HG02870 (cell line): ENCODE measurements at regions not wholly inside any gene's neighbourhood (a gene's known extent, or its start where the extent isn't known, plus 50 kb on each side); places are given as distances from the start of the nearest gene placed in this dataset.

Source experiments
- ATAC-seq: cut with Tn5 transposase; IDR thresholded peaks from one replicate; pipeline ENCODE4 v1.9.1; 2021; ENCODE audit warnings: mild to moderate bottlenecking, moderate library complexity; ENCODE audit not compliant: unreplicated experiment

DNA sequence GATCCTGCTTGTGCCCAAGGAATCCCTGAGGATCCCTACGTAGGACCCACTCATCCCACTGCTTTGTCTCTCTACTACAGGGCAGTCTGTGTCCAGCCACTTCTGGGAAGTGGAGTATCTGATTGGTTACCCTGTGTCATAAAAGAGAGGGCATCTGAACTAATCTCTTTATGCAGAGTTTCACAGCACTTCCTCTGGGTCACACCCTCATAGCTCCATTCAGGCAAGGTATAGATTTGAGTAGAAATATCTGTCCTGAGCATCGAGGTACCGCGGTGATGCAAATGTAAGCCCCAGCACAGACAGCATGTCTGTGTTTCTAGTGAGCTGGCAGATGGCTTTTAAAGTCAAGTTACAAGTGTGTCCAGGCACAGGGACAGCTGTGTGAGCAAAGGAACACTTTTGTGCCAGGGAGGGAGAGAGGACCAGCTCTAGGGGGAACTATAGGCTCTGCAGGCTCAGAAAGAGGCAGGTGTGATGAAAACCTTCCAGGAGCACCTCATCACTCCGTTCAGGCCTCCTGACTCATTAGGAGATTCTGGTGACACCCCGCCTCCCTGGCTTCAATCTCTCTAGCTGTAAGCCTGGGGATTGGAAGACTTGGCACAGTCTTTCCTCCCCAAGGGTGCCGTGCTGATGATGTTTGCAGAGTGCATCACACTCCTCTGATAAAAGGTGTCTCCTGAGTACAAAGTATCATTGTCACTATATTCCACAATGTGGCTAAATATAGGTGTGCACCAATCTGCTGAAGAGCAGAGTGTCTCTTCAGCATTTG lies 84.3 kb upstream of the UBL3 start:
- ATAC-seq: no peak

GRCh38 chr13:29933401-29933800 lies 83.0 kb upstream of the UBL3 start:
- ATAC-seq: no peak

DNA sequence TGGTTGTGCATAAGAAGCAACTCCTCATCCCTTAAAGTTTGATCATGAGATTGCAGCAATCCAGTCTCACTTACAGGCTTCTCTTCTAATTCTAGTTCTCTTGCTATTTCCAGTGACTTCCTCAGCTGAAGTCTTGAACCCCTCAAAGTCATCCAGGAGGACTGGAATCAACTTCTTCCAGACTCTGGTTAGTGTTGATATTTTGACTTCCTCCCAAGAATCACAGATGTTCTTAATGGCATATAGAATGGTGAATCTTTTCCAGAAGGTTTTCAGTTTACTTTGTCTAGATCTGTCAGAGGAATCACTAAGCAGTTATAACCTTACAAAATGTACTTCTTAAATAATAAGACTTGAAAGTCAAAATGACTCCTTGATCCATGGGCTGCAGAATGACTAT lies 81.3 kb upstream of the UBL3 start:
- no peak for ATAC-seq

GRCh38 chr13:29929062-29929847 lies 78.8 kb upstream of the UBL3 start:
- ATAC-seq: no peak

DNA sequence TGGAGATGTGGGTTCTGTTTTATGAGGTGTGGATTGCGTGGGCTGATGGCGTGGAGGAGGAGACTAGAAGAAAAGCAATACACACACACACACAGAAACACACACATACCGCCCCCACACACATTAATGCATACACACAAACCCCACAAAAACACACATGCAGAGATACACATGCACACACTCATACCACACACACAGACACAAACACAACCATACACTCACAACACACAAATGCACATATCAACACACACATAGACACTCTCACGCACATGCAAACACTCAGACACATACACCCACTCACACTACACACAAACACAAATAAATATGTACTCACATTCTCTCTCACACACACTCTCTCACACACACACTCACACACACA lies 75.7 kb upstream of the UBL3 start:
- no peak for ATAC-seq

DNA sequence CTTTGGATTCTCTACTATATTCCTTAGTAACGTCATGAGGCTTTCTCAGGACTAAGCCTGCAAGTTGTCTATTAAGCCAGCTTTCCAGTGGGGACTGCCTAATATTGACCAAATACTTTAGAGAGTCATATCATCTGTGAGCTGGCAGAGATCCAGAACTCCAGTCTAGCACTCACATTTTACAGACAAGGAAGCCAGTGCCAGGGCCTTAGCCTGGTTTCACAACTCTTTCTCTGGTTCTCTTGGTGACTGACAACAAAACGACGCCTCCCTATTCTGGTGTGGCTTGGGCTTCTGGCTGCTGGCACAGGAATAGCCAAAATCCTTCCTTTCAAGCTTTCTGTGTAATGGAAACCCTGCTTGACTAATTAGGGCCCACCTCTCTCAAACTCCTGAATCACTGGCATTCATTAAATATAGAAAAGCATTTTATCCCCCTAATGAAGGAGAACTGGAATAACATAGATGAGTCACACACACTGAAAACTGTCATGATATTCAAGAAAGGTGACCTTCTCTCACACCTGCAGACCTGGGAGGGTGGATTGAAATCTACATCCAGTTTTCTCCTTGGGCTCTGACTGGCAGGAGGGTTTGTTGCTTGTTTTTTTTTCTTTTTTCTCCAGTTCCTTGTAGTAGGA lies 75.2 kb upstream of the UBL3 start:
- ATAC-seq: no peak

DNA sequence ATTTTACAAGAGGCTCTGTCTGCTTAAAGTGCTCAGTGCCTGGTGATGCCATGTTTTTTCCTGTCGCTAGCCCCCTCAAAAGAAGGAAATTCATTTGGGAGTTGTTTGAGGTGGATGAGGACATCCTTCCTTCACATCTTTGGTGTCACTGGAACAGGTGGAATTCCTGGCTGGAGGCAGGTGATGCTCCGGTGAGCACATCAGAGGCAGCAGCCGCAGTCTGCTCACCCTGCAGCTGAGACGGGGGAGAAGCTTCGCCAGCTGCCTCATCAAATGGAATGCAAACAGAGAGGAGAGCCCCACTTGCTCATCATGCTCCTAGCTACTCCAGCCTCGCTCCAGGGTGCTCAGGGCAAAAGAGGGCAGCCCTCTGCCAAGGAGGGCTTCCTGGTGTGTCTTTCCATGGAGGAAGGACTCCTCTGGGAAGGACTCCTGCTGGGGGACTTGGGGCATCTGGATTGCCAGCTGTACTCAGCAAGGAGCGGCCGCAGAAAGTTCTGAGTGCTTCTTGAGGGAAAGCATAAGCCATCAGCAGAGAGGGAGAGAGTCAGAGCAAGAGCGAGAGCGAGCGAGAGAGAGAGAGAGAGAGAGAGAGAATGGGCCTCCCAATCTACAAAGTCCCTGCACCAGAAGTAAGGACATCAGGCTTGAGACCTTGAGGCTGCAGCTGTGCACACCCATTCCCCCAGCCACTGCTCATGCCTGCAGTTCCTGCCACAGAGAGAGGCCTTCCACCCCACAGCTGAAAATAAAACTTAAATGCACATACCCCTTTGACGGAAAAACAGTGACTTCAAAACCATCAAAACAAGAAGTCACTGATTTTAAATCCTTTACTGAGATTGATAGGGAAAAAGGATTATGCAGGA lies 74.3 kb upstream of the UBL3 start:
- ATAC-seq: no peak

DNA sequence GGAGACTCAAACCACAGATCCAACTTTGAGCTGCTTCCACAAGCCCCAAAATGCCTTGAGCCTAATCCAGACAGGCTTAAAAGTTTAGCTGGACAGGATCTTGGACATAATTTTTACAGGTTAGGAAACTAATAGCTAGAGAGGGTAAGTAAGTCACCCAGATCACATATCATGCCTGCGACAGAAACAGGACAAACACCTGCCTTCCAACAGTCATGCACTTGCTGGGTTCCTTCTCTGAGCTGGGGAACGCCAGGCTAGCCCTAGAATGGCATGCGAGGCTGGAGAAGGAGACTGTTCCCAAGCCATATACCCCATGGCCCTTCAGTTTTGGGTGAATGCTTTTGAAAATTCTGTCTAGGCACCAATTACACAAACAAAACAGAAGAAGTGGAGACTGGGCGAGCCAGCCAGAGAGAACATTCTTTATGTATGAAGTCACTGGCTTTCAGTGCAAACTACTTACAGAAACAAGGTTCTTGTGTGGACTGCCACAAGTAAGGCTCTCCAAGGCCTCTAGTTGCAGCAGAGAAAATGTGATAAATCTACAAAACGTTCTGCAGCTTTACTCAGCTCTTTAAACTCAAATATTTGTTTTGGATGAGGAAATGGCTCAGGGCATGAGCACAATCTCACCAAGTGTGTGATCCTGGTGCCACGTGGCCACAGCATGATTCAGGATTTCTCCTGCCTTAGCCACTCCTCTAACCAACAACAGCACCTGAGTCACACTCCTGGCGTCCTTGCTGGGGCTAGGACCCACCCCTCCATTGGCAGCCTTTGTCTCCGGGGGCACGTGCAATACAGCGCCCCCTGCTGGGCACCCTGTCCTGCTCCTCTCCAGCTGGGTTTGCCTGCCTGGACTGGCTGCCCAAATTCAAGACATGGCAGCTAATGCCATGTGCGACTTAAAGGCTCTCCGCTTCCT lies 73.4 kb upstream of the UBL3 start:
- no peak for ATAC-seq

DNA sequence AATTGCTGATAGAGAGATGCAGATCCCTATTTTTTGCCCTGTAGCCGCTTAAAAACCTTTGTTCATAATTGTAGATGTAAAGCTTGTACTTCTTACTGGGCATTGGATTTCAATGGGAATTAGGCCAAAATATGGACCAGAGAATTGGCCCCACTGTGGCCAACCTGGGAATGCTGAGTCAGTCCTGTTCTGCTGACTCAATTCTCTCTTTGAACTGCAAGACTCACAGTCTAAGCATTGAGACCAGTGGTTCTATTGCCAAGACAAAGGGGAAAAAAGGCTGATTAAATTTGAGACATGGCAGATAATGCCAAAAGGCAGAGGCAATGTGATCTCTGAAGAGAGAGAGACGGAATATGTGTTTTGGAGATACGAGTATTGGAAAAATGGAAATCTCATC lies 72.5 kb upstream of the UBL3 start:
- no peak for ATAC-seq

DNA sequence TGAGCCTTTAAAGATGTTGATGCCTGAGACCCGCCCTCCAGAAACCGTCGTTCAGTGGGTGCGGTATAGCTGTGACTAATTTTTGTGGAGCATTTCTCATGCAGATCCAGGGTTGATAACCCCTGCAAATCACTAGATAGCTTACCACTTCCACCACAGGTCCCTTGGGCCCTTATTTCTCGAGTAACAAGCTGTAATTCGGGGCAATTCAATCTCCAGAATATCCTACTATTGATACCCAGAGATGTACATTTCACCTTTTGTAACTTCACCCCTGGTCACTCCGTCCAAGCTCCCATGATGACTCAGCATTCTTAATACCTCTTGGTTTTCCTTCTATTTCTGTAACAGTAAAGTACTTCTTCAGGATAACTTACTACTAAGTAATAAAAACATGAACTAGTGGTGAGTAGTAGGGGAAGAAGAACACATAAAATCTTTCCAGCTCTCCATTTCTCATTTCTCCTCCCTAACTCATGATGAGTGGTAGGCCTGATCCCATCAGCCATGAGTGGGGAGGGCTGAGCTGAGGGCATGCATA lies 71.9 kb upstream of the UBL3 start:
- no peak for ATAC-seq

- ATAC-seq: no peak
Observed at GRCh38 chr13:29921542-29921941, 71.1 kb upstream of the UBL3 start.

GRCh38 chr13:29920025-29920643 lies 69.7 kb upstream of the UBL3 start:
- no peak for ATAC-seq

GRCh38 chr13:29918845-29919244 lies 68.4 kb upstream of the UBL3 start:
- no peak for ATAC-seq

DNA sequence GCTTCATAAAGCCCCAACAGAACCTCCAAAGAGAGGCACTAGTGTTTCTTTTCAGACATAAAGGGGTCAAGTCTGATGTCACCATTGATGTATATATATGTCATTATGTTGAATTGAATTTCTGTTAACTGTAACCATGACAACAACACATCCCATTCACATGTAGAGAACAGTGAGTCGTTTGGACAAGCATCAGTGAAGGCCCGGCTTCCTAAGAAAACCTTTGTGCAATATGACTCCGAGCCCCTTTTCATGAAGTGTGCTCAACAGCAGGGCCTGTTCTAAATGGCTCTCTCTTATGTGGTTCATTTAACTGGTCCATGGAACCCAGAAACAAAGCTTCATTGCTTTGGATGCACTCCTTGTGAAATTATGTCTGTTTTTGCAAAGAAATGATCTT lies 67.2 kb upstream of the UBL3 start:
- ATAC-seq: no peak

DNA sequence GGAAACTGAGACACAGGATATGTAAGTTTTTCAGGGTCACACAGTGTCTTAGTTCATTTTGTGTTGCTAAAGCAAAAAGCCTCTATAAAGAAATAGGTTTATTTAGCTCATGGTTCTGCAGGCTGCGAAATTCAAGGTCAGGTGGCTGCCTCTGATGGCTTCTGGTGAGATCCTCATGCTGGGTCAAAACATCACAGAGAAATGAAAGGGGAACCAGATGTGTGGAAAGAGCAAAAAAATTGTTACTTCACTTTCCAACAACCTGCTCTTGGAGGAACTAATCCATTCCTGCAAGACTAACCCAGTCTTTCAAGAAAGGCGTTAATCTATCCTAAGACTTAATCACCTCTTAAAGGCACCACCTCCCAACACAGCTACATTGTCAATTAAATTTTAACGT lies 64.2 kb upstream of the UBL3 start:
- no peak for ATAC-seq

- no peak for ATAC-seq
Observed at GRCh38 chr13:29911781-29912418, 61.5 kb upstream of the UBL3 start.

GRCh38 chr13:29909975-29910674 lies 59.7 kb upstream of the UBL3 start:
- no peak for ATAC-seq

DNA sequence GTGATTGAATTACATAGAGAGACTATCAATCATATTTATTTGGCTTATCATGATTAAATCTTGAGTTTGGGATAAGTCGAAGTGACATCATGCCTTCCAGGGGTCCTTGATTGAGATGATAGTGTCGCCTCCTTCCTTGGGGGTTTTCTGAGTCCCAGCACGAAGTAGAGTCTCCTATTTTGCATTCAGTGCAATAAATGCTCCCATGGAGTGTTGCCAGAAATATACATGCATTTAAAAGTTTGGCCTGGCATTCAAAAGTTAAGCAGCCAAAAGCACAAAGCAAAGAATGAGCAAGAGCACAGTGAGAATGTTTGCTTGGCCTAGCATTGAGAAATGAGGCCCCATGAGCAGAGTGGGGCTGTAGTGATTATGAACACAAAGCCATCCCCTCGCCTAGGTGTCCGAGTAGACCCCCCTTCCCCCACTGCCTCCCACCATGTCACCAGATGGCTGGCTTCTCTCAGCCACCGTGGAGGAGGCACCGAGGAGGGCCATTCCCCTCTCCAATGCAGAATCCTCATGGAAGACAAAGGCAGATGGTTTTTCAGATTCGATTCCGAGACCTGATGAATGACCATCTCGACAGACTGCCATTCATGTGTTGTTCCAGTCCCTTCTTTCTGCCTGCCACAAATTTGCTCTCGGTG lies 58.8 kb upstream of the UBL3 start:
- ATAC-seq: no peak
